HS-27A (cell line): ENCODE measurements at regions not wholly inside any gene's neighbourhood (a gene's known extent, or its start where the extent isn't known, plus 50 kb on each side); places are given as distances from the start of the nearest gene placed in this dataset.
"Not testable (repeated sequence)": the region's sequence is repeated elsewhere in the genome, so short reads cannot be mapped to it uniquely, and the experiment has no call there.

Experiments
- DNase-seq: peaks from one replicate; pipeline ENCODE4 v3.0.0-alpha.2; 2012; ENCODE audit warnings: low read depth, missing footprints

DNA sequence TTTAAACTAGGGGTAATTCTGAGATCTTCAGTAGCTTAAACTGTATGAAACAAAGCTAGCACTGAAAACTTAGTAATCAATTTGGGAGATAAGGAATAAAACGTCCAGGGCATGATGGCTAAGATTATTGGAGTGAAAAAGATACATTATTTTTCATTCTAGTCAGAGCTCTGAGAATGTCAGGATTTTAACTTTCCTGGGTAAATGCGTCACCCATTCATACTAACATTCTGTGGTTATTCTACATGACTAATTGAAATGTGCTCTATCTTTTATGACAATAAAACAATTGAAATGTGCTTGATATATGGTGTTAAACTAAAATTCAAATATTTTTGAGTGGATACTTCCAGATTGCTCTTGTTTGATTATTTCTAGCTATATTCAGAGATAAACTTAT is 626.0 kb downstream of the EDEM1 start:
- no peak for DNase-seq

- DNase-seq, result no peak
These were observed 635.3 kb downstream of the EDEM1 start for GRCh38 chr3:5822843-5823242.

DNA sequence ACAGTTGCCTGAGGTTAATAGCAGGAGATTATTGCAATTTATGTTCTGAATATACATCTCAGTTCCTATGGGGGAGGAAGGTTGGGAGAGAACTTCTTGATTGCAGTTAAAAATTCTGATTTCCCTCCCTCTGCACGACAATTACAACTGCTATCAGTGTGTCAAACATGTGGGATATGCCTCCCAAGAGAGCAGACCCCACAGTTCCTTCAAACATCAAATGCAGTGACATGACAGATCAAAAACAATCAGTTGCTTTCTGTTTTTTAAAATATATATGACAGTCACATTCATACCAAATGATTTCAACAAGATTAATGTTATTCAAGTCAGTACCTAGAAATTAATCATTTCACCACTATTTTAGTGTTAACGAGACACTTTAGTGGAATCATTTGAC is 639.0 kb downstream of the EDEM1 start:
- no peak for DNase-seq

DNA sequence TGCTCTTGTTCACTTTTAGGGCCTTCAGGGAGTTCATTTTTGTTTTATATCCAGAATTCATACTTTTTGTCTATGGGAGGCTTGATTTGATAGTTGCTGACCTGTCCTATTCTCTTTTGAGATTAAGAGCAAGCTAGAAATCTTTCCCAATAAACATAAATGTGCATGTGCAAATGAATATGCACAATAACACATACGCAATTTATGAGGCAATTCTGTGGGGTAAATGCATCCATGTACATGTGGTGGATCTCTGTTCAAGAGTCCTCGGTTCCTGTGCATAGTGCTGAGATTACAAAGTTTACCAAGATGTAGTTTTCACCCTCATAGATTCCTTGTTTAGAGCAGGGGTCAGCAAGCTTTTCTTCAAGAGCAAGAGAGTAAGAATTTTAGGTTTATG is 640.7 kb downstream of the EDEM1 start:
- DNase-seq, result no peak

GRCh38 chr3:5840056-5840455 is 652.5 kb downstream of the EDEM1 start:
- DNase-seq, result no peak

DNA sequence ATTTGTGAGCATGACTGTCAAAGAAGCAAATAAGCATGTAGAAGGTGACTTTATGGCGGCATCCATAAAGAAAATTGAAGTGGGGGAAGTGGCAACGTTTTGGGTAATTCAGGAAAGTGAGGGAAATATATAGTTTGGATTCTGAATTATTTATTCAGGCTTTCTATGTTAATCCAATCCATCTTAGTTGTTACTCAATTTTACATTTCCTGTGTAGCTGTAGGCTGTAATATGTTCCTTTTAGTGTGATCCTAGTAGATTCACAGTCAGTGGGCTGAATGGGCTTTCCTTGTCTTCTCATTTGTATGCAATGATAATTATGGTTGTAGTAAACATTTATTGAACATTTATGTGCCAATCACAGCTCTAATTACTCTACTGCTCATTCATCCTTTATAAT is 654.1 kb downstream of the EDEM1 start:
- no peak for DNase-seq

- no peak for DNase-seq
These were observed 658.8 kb downstream of the EDEM1 start for GRCh38 chr3:5846261-5846660.

GRCh38 chr3:5861151-5861550 is 673.6 kb downstream of the EDEM1 start:
- DNase-seq, result no peak

DNA sequence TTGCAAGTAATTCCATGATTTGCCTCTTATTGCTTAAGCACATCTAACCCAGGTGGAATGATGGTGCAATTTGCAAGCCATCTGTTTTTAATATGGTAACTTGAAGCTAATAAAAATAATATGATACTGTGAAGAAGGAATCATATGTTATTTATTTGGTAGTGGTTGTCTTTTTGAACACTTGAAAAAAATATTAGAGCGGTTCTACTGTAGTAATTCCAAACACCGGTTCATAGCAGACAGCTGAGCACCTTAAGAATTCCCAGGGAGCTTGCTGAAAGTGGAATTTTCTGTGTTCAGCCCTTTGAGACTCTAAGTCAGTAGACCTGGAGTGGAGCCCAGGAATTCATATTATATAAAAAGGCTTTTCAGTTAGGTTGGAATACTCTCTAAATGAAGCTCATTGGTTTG is 687.4 kb downstream of the EDEM1 start:
- DNase-seq, result no peak

- DNase-seq, result no peak
These were observed 701.3 kb downstream of the EDEM1 start for GRCh38 chr3:5888851-5889250.

DNA sequence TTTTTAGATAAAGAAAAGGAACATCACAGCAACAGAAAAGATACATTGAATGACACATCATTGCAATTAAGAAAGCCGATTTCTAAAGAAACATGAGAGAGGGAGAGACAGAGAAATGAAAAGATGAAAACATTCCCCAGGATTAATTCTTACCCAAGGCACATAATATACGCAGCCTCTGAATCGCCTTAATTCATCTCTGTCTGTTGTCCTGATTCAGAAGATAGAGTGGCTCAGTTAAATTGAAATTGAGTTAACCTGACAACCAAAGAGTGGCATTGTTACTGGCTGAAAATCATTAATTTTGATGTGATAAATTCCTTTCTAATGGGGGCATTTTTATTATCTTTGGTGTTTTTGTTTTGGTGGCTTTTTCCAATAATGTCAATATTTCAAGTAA is 701.9 kb downstream of the EDEM1 start:
- no peak for DNase-seq

GRCh38 chr3:5891711-5892110 is 704.2 kb downstream of the EDEM1 start:
- DNase-seq, result no peak

- DNase-seq, result no peak
These were observed 710.6 kb downstream of the EDEM1 start for GRCh38 chr3:5898106-5898505.

DNA sequence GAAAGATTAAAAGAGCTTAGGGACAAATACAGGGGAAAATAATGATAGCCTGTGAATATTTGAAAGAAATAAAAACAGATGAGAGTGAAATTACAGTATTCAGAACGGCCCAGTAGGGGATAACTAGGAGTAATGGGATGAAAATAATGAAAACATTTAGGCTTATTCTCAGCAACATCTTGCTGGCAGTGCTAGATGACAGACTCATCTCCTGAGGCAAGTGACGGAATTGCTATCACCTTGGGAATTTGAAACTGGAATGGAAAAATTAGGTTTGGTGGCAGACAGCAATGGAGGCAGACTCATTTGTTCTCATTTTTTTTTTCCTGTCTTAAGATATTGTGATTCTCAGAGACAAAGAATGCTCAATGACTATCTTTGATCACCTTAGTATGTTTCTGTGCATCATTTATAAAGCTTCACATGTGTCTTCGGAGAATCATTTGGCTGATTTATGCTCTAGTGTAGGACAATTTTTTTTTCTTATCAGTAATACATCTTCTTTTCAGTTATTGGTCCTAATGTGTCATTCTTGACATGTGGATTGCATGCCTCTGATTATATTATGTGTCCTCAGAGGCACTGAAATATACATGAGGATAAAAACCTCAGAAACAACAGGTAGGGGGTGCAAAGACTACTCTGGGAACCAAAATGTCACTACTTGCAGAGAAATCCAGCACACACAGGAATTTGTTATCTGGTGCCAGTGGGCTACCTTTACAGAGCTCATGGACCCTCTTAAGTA is 711.7 kb downstream of the EDEM1 start:
- no peak for DNase-seq

- no peak for DNase-seq
These were observed 730.4 kb downstream of the EDEM1 start for GRCh38 chr3:5917932-5918331.

- no peak for DNase-seq
These were observed 731.1 kb downstream of the EDEM1 start for GRCh38 chr3:5918626-5919025.

GRCh38 chr3:5929027-5929426 is 741.5 kb downstream of the EDEM1 start:
- no peak for DNase-seq

DNA sequence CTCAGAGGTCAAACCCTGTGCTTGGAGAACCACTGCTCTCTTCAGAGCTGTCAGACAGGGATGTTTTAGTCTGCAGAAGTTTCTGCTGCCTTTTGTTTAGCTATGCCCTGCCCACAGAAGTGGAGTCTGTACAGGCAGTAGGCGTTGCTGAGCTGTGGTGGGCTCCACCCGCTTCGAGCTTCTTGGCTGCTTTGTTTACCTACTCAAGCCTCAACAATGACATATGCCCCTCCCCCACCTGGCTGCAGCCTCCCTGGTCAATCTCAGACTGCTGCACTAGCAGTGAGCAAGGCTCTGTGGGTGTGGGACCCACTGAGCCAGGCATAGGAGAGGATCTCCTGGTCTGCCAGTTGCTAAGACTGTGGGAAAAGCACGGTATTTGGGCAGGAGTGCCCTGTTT is 756.6 kb downstream of the EDEM1 start:
- DNase-seq, result not testable (repeated sequence)

- DNase-seq, result no peak
These were observed 760.6 kb downstream of the EDEM1 start for GRCh38 chr3:5948084-5948483.

- no peak for DNase-seq
These were observed 763.5 kb downstream of the EDEM1 start for GRCh38 chr3:5951026-5951425.

DNA sequence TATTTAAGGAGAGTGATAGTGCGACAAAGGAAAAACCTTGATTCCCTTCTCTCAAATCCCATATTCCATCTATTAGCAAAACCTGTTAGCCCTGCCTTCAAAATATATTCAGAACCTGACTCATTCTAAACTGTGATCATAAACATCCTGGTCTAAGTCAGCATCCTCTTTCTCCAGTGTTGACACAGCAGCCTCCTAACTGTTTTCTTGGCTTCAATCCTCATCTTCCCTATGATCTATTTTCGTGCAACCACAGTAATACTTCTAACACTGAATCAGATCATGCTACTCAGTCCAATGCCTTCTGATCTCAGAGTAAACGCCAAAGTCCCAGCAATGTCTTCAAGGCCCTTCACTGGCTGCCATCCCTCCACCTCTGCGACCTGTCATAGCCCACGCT is 785.1 kb downstream of the EDEM1 start:
- no peak for DNase-seq

- no peak for DNase-seq
These were observed 787.3 kb downstream of the EDEM1 start for GRCh38 chr3:5974630-5975322.

- DNase-seq, result no peak
These were observed 789.8 kb downstream of the EDEM1 start for GRCh38 chr3:5977331-5977730.

DNA sequence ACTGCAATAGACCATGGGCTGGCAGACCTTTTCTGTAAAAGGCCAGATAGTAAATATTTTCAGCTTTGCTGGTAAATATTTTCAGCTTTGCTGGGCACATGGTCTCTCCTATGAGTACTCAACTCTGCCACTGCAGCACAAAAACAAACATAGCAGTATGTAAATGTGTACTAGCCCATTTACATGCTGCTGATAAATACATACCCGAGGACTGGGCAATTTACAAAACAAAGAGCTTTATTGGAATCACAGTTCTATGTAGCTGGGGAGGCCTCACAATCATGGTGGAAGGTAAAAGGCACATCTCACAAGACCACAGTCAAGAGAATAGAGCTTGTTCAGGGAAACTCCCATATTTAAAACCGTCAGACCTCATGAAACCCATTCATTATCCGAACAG is 793.0 kb downstream of the EDEM1 start:
- no peak for DNase-seq
